AG08395 (cell line): ENCODE measurements at regions not wholly inside any gene's neighbourhood (a gene's known extent, or its start where the extent isn't known, plus 50 kb on each side); places are given as distances from the start of the nearest gene placed in this dataset.

ENCODE experiments used
- DNase-seq: peaks from one replicate; pipeline ENCODE4 v3.0.0; 2012; ENCODE audit warnings: mixed read lengths, low spot score

DNA sequence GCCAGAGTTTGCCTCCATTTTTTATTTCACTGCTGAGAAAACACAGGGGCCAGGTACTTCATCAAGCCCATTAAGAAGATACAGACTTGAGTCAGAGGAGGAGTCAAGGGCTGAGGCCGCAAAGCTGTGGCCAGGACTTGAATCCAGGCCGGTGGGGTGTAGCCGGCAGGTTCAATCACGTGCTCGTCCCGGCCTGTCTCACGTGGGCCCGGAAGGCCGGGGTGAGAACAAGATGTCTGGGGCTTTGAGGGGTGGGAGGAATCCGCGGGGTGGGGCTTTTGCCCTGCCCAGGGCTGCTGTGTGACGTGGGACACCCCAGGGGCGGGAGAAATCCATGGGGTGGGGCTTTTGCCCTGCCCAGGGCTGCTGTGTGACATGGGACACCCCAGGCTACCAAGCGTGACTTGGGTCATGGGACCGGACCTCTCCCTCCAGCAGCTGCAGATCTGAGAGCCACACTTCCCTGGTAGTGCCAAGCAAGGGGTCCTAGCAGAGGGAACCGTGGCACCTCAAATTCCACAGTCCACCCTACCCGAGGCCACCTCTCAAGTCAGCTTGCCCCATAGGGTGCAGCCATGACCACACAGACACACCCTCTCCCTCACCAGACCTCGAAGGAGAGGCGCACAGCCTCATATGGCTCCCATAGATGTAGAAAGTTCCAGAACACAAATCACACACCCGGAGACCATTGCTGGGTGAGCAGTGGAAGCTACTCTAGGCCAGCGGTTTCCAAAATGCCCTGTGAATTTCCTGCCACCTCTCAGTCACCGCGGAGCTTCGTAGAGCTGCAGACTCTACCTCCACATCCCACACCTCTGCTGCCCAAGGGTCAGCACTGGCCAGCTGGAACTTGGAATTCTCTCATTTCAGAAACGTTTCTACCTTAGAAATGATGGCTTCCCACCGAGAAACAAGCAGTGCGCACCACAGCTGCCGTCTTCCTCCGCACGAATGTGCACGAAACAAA is 156.1 kb downstream of the DLL1 start:
- DNase-seq: no peak

DNA sequence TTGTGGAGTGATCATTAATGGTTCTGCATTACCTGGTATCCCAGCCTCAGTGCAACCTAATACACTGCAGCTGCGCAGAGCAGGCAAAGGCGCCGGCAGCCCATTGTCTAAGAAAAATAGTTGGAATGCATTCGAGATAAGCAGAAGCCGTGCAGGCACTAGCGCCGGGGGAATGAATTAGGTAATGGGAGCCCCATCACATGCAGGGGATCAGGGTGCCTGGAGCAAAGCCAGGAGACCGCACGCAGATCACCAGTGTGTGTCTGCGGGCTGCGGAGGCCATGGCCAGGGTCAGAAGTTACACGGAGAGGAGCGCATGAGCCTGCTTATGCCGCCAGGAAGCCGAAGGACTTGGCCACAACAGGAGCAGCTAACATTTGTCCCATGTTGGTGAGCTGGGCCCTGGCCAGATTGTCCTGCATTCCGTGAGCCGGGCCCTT is 156.8 kb downstream of the DLL1 start:
- DNase-seq: no peak

DNA sequence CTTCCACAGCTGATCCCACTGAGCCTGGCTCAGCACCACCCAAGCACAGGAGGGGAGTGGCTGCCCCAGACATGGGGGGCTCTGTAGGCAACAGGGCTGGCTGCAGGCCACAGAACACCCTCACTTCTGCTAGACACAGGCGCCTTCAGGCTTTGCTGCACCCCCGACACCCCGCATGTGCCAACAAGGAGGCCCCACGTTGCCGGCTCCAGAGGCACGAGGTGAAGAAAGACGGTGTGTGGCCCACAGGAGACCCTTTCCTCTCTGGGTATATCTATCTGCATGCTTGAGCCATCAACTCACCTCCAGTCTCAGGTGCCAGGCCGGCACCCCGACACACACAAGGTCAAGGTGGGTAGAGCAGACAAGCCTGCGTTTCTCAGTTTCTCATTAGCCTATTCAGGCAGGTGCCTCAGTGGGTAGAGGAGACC is 158.3 kb downstream of the DLL1 start:
- DNase-seq: no peak

DNA sequence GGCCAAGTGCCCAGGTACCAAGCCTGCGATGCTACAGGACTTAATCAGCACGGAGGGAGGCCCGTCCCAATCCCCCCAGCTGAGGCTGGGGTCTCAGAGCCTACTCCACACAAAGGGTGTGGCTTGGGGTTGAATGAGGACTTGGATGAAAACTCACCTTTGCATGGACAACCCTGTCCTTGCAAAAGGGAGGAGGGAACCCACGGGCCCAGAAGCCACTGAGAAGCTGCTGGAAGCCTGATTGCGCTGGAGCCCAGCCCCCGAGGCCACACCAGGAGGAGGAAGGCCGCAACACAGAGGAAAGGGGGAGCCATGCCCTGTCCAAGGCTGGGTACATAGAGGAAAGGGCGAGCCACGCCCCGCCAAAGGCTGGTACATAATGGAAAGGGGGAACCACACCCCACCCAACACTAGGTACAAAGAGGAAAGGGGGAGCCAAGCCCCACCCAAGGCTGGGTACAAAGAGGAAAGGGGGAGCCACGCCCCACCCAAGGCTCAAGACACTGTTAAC is 158.8 kb downstream of the DLL1 start:
- DNase-seq: no peak

DNA sequence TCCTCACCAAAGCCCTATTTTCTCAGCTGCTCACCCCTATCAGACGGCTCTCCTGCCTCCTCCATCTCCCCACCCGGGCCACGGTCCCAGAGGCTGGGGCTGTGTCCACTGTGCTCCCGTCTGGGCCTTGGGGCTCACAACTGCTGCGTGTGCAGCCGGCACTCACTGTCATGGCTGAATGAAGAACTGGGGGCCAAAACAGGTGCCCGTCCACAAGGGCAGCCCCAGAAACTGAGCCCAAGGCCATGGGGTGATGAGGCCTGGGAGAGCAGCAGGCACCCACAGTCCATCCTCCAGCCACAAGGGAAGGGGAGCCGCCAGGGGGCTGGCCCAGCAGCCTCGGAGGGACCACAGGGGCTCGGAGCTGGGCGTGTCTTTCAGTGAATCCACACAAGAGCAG is 159.5 kb downstream of the DLL1 start:
- no peak for DNase-seq

DNA sequence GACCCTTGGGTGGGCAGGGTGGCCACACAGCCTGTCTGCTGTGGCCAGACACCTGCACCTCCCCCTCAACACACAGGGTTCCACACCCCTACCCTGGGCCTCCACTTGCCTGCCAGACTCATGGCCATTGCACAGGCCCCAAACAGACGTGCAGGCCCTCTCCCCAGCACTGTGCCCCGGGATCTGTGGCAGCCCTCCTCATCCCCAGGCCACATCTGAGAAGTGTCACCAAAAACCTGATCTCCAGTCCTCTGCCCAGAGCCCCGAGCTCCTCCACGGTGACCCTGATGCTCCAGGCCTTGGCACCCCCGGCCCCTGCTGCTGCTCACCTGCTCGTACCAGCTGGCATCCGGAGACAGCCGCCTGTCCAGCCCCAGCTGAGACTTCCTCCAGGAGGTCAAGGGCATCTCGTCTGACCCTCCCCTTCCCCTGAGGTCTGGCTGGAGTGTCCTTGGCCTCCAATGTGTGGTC is 160.1 kb downstream of the DLL1 start:
- DNase-seq: no peak

DNA sequence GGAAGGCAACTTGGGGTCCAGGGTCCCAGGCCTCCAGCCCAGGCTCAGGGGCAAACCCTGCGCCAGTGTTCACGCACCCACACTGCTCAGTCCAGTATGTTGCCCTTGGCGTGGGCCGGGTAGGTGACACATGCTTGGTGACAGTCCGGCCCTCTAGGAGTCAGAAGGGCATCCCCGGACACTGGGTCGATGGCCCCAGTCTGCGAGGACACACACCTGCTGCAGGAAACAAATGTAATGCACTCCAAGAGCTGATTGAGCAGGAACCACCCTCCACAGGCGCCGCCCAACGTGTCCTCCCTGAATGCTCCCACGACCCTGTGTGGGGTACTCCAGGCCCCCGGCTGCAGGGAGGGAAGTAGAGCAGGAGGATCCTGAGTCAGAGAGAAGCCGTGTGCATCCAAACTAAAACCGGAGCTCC is 160.7 kb downstream of the DLL1 start:
- DNase-seq: no peak

DNA sequence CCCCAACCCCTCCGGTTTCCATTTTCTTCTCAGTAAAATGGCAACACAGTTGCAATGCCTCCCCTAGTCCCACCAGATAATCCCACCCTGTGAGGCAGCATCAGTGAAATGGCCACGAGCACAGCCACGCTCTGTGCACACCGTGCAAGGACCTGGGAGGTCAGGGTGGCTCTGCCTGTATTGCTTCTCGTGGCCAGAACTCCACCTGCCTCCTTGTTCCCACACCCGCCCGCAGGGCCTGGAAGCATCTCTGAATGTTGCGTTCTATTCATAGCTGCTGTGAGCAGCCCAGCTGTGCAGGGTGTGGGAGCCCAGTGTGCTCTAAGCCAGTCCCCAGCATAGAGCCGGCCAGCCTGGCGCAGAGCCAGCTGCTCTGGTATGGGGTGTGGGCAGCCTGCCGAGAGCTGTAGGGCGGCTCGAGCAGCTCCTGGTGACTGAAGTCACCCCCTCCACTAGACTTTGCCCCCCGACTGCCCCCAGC is 161.1 kb downstream of the DLL1 start:
- DNase-seq: no peak

DNA sequence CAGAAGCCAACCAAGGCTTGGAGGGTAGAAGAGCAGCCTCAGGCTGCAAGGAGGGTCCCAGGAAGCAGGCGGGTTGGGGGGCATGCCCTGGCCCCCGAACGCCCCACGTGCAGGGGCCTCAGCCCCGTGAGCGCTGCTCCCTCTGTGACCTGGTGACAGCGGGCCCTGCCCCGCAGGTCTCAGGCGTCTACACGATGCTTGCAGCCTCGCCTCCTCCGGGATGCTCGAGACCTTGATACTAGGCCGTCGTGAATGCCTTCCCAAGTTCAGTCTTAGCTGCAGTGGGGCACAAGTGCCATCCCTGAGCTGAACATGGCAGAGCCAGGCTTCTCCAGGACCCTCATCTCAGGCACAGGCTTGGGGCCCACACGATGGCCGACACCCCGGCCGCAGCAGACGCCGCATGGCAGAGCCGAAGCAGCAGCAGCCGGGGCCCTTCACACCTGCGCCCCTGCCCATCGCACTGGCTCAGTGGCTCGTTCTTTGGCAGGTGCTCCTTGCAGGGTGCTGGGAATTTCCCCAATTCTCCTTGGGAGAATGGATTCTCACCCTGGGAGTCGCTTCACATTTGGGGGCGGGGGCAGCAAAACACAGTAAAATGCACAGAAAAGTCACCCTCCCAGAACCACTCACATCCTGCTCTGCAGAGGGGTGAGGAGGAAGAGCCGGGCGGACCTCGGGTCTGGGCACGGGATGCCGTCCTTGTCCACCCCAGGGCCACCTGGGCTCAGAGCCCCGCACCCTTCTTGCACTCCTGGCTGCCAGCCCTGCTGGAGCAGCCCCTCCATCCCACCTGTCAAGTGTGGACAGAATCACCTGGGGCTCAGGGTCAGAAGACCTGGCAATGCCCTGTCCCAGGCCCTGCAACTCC is 161.8 kb downstream of the DLL1 start:
- DNase-seq: no peak

DNA sequence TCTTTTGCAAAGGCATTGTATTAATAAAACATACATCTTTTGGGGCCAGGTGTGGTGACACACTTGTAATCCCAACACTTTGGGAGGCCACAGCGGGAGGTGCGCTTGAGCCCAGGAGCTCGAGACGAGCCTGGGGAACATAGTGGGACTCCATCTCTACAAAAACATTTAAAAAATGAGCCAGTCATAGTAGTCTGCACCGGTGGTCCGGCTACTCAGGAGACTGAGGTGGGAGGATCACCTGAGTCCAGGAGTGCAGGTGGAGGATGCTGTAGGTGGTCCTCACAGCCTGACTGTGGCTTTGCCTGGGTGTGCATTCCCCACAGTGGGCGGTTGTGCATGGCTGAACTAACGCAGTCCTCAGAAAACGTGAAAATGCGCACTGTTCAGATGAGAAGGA is 162.5 kb downstream of the DLL1 start:
- no peak for DNase-seq

DNA sequence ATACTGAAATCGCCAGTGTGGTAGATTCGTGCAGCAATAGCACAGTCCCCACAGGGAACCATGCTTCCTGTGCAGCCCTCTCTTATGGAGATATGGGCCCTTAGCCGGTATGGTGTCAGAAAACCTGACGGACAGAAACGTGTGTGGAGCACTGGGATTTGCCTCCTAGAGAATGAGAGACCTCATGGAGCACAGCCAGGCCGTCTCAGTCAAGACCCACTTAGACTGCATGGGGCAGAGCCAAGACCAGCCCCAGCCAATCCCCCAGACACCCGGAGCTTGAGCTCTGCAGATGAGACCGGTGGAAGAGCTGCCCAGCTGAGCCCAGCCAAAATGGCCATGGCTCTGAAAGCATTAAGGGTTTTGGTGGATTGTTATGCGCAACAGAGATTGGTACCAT is 163.7 kb downstream of the DLL1 start:
- no peak for DNase-seq

DNA sequence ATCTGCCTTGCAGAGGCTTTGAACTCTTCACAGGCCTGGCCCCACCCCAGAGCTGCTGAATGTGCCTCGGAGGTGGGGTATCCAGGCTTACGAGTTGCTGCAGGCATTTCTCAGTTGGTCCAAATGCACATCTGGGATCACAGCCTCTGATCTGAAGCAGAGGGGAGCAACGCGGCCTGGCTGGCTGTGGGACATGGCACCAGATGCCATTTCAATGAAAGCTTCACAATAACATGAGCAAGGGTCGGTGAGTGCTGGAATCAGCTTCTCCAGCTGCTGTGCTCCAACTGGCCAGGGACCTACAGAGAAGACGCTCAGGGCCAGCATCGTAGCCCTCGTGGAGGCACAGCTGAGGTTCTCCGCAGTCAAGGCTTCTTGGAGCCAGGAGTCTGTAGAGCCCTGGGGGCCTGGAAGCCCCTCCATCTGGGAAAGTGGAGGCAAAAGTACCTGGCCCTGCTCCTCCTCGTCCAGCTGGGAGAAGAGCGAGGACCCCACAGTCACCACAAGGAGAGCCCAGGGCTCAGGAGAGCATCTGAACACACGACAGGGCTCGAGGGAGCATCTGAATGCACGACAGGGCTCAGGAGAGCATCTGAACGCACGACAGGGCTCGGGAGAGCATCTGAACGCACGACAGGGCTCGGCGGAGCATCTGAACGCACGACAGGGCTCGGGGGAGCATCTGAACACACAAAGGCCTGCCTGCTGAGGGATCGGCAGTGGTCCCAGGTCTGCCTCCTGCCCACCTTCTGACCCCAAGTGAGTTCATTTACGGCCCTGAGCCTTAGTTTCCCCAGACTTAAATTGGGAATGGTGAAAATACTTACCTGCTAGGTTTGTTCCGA is 165.2 kb downstream of the DLL1 start:
- no peak for DNase-seq

DNA sequence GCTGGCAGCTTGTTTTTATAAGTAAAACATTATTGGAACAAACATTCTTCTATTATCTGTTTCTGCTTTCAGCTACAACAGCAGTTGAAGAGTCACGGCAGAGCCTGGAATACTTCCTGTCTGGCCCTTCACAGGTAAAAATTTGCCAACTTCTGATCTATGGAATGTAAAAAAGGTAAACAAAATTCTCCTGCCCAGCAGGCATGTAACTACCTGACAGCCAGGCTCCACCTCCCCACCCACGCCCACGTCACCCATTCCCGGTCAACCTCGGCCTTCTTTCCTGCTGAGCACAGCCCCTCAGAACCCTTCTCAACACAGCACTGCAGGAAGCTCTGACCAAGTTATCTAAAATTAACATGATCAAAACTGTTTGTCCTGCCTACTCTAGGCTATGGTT is 166.0 kb downstream of the DLL1 start:
- DNase-seq: no peak

DNA sequence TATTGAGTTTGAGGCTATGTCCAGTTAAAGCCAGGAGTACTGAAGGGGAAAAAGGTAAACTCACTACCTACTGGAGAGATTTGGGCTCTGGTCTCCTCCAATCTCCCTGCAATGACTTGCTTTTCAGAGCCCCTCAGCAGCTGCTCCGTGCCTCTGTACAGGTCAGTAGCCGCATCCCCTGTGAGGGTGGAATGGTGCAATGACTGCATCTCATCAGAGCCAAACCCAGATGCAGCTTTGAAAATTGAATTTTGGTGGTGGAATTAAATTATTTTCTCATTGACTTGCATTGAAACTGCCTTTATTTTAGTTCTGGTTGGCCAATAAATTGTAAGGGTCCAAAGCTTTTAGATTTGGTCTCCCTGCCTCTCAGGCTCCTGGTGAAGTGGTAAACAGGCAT is 166.7 kb downstream of the DLL1 start:
- DNase-seq: no peak

DNA sequence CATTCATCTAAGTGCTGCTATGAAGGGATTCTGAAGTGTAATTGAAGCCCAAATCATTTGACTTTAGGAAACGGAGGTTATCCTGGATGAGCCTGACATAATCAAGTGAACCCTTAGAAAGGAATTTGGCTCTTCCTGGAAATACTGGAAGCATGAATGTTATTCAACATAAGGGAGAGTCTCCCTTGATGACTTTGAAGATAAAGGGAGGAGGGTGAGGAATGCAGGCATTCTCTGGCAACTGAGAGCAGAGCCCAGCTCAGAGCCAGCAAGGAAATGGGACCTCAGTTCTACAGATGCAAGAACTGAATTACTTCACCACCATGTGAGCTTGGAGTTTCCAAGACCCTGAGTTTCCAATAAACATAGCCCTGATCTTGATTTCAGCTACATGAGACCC is 168.2 kb downstream of the DLL1 start:
- no peak for DNase-seq

DNA sequence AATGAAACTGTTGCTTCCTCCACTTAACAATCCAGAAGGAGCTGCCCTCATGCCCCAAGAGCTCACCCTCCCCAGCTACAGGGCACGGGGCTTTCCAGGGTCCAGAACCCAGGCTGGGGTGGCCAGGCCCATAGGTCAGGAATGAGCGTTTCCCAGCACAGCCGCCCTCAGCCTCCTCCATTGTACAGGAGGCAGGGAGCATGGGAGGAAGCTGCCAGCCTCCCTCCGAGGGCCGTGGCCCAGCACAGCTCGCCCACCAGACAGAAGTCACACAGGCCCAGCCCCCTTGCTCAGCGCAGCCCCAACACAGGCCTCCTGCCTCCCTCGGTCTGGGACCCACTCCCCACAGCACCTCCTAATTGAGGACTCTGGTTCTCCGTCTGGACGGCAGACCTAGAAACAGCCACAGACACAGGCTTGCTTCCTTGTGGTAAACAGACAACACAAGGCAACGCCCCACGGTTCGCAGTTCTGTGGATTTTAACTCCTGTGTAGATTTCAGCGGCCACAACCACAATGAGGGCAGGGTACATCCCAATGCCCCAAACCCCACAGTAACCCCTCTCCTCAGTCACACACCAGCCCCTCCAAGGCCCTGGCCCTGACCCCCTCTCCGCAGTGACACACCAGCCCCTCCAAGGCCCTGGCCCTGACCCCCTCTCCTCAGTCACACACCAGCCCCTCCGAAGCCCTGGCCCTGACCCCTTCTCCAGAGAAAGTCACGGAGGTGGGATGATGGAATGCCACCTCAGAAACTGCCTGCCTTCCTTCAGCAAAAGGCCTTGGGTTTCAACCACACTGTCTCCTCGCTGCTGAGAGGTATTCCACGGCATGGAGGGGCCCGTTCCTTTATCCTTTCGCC is 173.5 kb downstream of the DLL1 start:
- no peak for DNase-seq

DNA sequence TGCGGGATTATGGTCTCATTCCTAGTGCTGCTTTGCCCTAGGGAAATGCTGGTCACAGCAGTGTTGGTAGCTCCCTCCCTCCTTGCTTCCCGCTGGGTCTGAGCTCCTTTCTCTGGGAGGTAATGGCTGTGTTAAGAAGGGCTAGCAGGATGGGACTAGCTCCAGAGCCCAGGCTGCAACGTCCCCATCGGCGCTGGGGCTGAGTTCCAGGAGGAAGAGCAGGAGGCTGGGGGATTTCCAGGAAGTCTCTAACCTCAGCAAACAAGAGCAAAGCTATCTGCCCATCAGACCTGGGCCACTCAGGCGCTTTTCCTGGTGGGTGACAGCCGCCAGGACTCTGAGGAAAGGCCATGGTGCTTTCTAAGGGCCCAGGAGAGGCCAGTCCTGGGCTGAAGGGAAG is 174.2 kb downstream of the DLL1 start:
- no peak for DNase-seq

DNA sequence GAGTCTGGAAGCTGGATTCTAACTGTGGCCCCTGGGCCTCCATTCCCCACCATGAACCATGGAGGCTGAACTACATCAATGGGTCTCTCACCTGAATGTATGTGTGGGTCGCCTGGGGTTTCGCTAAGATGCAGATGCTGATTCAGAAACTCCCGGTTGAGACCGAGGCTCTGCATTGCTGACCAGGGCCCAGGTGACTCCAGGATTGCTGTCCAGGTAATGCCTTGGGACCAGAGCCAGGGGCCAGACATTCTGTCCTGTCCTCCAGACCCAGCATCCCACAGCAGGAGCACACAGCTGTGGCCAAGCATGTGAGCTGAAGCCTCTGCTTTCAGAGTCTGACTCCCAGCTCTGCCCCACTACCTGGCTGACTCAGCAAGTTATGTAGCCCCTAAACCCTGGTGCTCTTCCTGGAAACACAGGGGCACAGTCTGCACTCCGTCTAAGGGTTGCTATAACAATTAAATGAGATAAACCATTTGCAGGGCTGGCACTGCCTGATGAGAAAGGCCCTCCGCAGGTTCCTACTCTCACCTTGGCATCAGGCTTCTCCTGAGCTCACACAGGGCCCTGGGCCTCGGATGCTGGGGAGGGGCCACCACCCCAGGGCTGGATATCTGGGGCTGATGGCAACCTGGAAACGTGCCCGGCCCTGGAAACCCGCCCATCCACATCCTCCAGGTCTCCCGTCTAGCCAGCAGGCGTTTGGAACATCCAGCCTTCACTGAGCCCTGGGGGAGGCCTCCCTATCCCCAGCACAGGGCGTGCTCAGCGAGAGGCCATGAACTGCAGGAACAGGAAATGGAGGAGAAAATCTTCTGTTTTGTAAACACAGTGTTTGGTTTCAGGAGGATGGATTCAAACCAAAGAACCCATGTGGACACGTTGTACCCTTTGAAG is 175.7 kb downstream of the DLL1 start:
- DNase-seq: no peak

DNA sequence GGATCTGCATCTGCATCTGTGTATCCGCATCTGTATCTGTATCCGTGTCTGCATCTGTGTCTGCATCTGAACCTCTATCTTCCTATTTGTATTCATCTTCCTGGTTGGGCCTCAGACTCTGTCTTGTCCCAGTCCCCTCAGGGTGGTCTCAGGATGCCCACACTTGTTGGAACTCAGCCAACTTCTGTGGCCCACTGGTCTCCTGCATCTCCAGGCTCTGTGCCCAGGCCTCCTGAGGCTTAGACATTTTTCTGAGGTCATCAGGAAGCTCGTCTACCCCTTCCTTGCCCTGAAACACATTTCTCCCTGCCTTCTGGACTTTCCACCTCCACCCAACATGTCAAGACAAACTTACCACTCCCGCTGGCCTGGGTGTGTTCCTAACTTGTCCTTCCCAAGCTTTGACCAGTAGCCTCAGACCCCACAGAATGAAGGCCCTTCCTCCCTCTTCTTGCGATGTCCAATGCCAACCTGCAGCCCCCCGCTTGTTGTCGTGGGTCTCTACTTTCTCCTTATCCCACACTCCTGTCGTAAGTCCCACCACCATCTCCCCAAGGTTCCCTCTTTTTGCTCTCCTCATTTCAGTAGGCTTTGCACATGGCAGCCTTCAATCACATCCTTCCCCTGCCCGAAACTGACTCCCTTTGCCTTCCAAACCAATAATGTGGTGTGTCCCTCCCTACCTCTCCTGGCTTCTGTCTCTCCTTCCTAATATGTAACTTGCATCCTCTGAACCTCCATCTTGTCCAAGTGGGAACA is 176.5 kb downstream of the DLL1 start:
- DNase-seq: no peak
